ENCODE measurements at regions not wholly inside any gene's neighbourhood (a gene's known extent, or its start where the extent isn't known, plus 50 kb on each side); places are given as distances from the start of the nearest gene placed in this dataset.
"Not testable (repeated sequence)": the region's sequence is repeated elsewhere in the genome, so short reads cannot be mapped to it uniquely, and the experiment has no call there.

- Mint-ChIP-seq H3K27ac (no peak overlapping the region), H3K9me3 (peaks cover 4% of the 10 kb centered on the region), H3K27me3 (peaks cover 11% of the 10 kb centered on the region), H3K4me1 (no peaks in the 10 kb centered on the region), H3K36me3 (no peaks in the 10 kb centered on the region), H3K4me3 (no peak overlapping the region)
- no peak for ATAC-seq
Observed at GRCh38 chr3:124140746-124141145, 148.8 kb upstream of the ROPN1 start.

- Mint-ChIP-seq H3K9me3 (peaks cover 4% of the 10 kb centered on the region), H3K36me3 (no peaks in the 10 kb centered on the region), H3K27me3 (peaks cover 11% of the 10 kb centered on the region), H3K27ac (no peak overlapping the region), H3K4me1 (no peaks in the 10 kb centered on the region), H3K4me3 (no peak overlapping the region)
- ATAC-seq = no peak
Observed at GRCh38 chr3:124142389-124142970, 150.6 kb upstream of the ROPN1 start.

DNA sequence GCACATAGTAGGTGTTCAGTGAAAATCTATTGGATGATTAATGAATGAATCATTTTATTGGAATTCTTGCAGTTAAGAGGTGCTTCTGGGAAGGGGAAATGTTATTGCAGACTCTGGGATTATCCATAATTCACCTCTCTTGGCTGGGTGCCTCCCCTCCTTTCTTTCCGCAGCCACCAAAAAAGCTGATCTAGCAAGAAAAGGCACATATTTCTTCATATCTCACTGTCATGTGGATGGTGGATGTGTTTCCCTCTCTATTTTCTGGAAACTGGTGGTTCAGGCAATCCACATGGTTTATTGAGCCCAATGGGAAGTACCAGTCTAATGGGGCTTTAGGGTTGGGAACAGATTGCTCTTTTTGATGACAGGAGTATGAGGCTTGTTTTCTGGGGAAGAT is 151.1 kb upstream of the ROPN1 start:
- Mint-ChIP-seq H3K4me3 (no peak overlapping the region), H3K36me3 (no peaks in the 10 kb centered on the region), H3K4me1 (no peaks in the 10 kb centered on the region), H3K27me3 (peaks cover 11% of the 10 kb centered on the region), H3K9me3 (peaks cover 4% of the 10 kb centered on the region), H3K27ac (no peak overlapping the region)
- ATAC-seq = no peak

- ATAC-seq = no peak
- H3K27ac Mint-ChIP-seq = no peak overlapping the region
- peaks cover 11% of the 10 kb centered on the region for H3K27me3 Mint-ChIP-seq
- no peaks in the 10 kb centered on the region for H3K36me3 Mint-ChIP-seq
- H3K4me3 Mint-ChIP-seq = no peak overlapping the region
- H3K4me1 Mint-ChIP-seq = no peaks in the 10 kb centered on the region
- H3K9me3 Mint-ChIP-seq = peaks cover 4% of the 10 kb centered on the region
Observed at GRCh38 chr3:124144035-124144814, 152.3 kb upstream of the ROPN1 start.

- Mint-ChIP-seq H3K4me1 (no peaks in the 10 kb centered on the region), H3K4me3 (no peak overlapping the region), H3K27ac (no peak overlapping the region), H3K27me3 (peaks cover 11% of the 10 kb centered on the region), H3K36me3 (no peaks in the 10 kb centered on the region), H3K9me3 (peaks cover 4% of the 10 kb centered on the region)
- no peak for ATAC-seq
Observed at GRCh38 chr3:124147429-124147828, 155.5 kb upstream of the ROPN1 start.

DNA sequence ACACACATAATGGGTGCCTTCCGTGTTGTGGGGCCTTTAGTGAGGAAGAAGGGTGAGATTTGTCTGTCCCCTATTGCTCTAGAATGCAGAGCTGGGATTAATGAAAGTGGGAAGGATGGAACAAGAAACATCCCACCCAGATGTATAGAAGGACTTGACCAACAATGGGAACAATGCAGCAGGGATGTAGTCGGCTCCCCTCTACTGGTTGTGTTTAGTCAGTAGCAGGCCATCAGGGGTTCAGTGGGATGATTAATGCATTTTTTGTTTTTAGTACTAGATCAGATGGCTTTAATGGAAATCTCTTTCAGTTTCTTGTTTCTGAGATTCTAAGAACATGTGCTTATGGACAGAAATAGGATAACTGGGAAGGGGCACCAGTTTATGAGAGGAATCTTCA is 156.0 kb upstream of the ROPN1 start:
- peaks cover 4% of the 10 kb centered on the region for H3K9me3 Mint-ChIP-seq
- no peak for ATAC-seq
- H3K27me3 Mint-ChIP-seq = peaks cover 11% of the 10 kb centered on the region
- H3K36me3 Mint-ChIP-seq = no peaks in the 10 kb centered on the region
- H3K4me1 Mint-ChIP-seq = no peaks in the 10 kb centered on the region
- no peak overlapping the region for H3K27ac Mint-ChIP-seq
- no peak overlapping the region for H3K4me3 Mint-ChIP-seq

GRCh38 chr3:124149081-124149480 is 157.2 kb upstream of the ROPN1 start:
- Mint-ChIP-seq H3K36me3 (no peaks in the 10 kb centered on the region), H3K4me1 (no peaks in the 10 kb centered on the region), H3K27ac (no peak overlapping the region), H3K9me3 (peaks cover 4% of the 10 kb centered on the region), H3K27me3 (peaks cover 9% of the 10 kb centered on the region), H3K4me3 (no peak overlapping the region)
- ATAC-seq = peak; percentile 54

DNA sequence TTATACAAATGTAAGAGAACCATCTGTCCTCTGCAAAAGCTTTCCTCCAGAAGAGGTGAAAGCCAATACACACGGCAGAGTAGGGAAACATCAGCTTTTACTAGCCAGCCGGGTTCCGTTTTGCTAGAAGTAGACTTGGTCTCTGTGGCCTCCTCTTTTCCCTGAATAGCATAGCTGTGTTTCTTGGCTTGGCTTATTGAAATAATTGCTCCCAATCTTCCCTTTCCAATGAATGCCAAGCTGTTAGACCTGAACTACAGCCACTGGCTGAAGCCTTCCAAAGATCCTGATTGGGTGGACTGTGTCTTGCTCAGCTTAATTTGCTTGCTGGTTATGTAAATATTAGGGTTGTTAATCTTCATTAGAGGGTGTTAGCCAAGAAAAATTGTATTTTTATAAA is 157.8 kb upstream of the ROPN1 start:
- H3K4me3 Mint-ChIP-seq = no peak overlapping the region
- H3K9me3 Mint-ChIP-seq = no peaks in the 10 kb centered on the region
- peaks cover 2% of the 10 kb centered on the region for H3K27me3 Mint-ChIP-seq
- no peak overlapping the region for H3K27ac Mint-ChIP-seq
- no peaks in the 10 kb centered on the region for H3K36me3 Mint-ChIP-seq
- no peaks in the 10 kb centered on the region for H3K4me1 Mint-ChIP-seq
- no peak for ATAC-seq

DNA sequence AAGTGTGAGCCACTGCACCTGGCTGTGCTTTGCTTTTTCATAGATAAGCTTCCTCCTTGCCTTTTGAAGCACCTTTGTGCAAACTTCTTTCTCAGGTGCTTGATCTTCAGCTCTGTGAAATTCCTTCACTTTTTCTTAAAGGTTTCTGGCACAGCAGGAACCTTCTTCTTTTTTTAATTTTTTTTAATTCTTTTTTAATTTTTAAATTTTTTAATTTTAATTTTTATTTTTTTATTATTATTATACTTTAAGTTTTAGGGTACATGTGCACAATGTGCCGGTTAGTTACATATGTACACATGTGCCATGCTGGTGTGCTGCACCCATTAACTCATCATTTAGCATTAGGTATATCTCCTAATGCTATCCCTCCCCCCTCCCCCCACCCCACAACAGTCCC is 161.0 kb upstream of the ROPN1 start:
- H3K9me3 Mint-ChIP-seq, H3K27ac Mint-ChIP-seq, ATAC-seq, H3K4me3 Mint-ChIP-seq, H3K27me3 Mint-ChIP-seq, H3K36me3 Mint-ChIP-seq, H3K4me1 Mint-ChIP-seq: not testable (repeated sequence)

DNA sequence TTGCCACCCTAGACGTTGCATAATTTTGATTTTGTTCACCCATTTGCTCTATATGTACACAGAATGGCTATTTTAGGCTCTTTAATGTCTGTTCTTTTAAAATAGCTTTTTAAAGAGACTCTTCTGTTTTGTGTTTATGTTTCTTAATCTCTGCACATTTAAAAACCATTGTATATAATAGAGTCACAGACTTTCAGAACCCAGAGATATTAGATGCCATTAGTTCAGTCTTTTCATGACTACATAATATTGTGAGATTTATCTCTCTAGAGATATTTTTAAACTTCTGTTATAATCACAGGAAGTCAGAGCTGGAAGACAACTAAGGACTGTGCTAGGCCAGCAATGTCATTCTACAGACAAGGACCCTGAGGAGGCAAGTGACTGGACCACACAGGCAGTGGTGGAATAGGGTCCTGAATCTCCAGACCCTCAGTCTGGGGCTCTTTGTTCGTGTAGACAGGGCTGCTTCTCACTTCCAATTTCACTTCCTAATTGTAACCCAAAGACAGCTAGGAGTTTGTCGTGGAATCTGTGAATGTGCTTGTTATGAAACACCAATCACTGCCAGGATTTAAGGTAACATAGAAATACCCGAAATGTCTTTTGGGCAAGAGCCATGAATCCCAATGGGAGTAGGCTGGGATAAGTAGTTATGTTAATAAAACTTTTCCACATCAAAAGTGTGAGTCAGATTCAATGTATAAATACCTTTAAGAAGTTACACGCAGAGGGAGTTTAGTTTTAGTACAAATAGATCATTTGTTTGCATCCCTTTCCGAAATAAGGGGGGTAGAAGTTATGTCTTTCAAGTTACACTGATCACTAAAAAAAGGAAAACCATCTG is 165.2 kb upstream of the ROPN1 start:
- Mint-ChIP-seq H3K9me3 (no peaks in the 10 kb centered on the region), H3K27ac (no peak overlapping the region), H3K27me3 (no peaks in the 10 kb centered on the region), H3K4me1 (no peaks in the 10 kb centered on the region), H3K36me3 (no peaks in the 10 kb centered on the region), H3K4me3 (no peak overlapping the region)
- no peak for ATAC-seq

DNA sequence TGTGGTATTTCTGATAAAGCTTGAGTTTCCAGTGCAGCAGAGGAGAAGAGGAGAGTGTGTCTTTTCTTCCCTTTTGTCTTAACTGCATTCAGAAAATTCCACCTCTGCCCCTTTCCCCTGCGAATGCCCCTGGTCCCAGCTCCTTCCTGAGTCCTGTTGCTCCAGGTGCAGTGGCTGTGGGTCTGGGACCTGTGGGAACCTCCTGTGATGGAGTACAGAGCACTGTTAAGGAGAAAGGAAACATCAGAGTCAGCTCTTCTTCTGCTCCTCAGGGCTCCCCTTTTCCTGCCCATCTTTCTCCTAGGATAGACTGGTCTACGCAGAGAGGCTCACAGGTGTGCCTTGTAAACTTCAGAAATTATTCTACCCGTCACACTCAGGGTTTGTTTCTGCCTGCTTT is 165.8 kb upstream of the ROPN1 start:
- Mint-ChIP-seq H3K27ac (no peak overlapping the region), H3K36me3 (no peaks in the 10 kb centered on the region), H3K4me3 (no peak overlapping the region), H3K27me3 (no peaks in the 10 kb centered on the region), H3K9me3 (no peaks in the 10 kb centered on the region), H3K4me1 (no peaks in the 10 kb centered on the region)
- no peak for ATAC-seq

GRCh38 chr3:124158168-124158881 is 166.4 kb upstream of the ROPN1 start:
- Mint-ChIP-seq H3K27me3 (no peaks in the 10 kb centered on the region), H3K4me3 (no peak overlapping the region), H3K9me3 (no peaks in the 10 kb centered on the region), H3K4me1 (no peaks in the 10 kb centered on the region), H3K36me3 (no peaks in the 10 kb centered on the region), H3K27ac (no peak overlapping the region)
- no peak for ATAC-seq

- ATAC-seq = no peak
- peaks cover 10% of the 10 kb centered on the region for H3K27me3 Mint-ChIP-seq
- H3K4me1 Mint-ChIP-seq = no peaks in the 10 kb centered on the region
- no peaks in the 10 kb centered on the region for H3K9me3 Mint-ChIP-seq
- H3K27ac Mint-ChIP-seq = no peak overlapping the region
- no peaks in the 10 kb centered on the region for H3K36me3 Mint-ChIP-seq
- H3K4me3 Mint-ChIP-seq = no peak overlapping the region
Observed at GRCh38 chr3:124161448-124161847, 169.5 kb upstream of the ROPN1 start.

DNA sequence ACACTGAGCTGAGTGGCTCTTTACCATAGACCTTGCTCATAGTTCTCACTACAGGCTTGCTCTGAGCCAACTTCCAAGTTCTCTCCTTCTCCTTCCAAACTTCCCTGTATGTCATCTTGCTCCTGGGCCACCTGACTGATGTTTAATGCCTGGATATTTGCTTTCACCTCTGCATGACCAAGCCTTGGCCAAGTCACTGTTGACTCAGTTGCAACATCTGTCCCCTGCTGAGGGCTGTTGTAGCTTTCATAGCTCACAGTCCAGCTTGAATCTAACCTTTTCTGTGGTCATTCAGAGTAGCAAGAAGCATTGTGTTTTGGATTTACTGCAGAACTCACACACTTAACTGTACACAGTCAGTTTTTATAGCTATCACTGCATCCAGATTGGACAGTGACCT is 171.8 kb upstream of the ROPN1 start:
- H3K27me3 Mint-ChIP-seq = peaks cover 10% of the 10 kb centered on the region
- H3K4me3 Mint-ChIP-seq = no peak overlapping the region
- no peak overlapping the region for H3K27ac Mint-ChIP-seq
- ATAC-seq = no peak
- H3K4me1 Mint-ChIP-seq = no peaks in the 10 kb centered on the region
- no peaks in the 10 kb centered on the region for H3K9me3 Mint-ChIP-seq
- no peaks in the 10 kb centered on the region for H3K36me3 Mint-ChIP-seq

DNA sequence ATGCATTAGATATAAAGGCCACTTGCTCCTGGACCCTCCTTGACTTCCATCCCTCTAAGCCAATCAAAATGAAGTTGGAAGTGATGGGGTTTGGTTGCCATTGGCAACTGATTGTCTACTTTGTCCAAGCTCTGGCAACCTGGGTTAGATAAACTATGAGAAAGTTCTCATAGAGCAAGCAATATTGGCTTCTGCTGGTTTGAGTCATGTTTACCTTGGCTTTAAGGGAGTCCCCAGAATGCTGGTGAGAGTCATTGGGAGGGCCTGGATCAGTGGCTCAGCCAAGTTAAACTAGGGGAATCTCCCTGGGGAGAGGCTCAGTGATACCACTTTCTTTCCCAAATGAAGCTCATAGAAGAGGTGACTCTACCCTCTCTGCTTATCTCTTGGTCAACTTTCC is 176.3 kb upstream of the ROPN1 start:
- H3K9me3 Mint-ChIP-seq = no peaks in the 10 kb centered on the region
- no peak overlapping the region for H3K27ac Mint-ChIP-seq
- H3K4me3 Mint-ChIP-seq = no peak overlapping the region
- H3K36me3 Mint-ChIP-seq = no peaks in the 10 kb centered on the region
- ATAC-seq = no peak
- H3K4me1 Mint-ChIP-seq = no peaks in the 10 kb centered on the region
- H3K27me3 Mint-ChIP-seq = peaks cover 10% of the 10 kb centered on the region

All from stimulated activated memory B cell treated with anti-CD40 and anti-IgM and Interleukin-4, amounts not matched to agents 10 μg/mL and 1 μg/mL and 100 μg/mL, for 72 hours (primary cell).